K562 (cell line): ENCODE measurements at regions not wholly inside any gene's neighbourhood (a gene's known extent, or its start where the extent isn't known, plus 50 kb on each side); places are given as distances from the start of the nearest gene placed in this dataset.
A peak's percentile ranks its signal among the peaks of the same experiment; 100 is the strongest.

Source experiments
- ATAC-seq: fragments of 200-7000 bp; cut with Tn5 transposase; 3 replicates; pipeline ENCODE4 v1.9.1; 2020; ENCODE audit warnings: moderate library complexity
- BruUV-seq: library from RNA; stranded (reverse); fragments of 400-500 nt; replicated peaks from 2 replicates; lab custom pipeline; 2021; lab: Mats Ljungman, UMichigan
- CTCF ChIA-PET: fragments of 300-600 bp; formaldehyde crosslinking; extraction: SDS; loops from one replicate; lab custom pipeline; 2021; ENCODE audit warnings: low intra/inter-chr PET ratio; lab: Yijun Ruan, JAX
- POLR2A ChIA-PET: fragments of 300-600, 350-650 bp; sonication (Branson Sonifier 250); formaldehyde crosslinking; extraction: SDS; loops from one replicate; lab custom pipeline; 2021; ENCODE audit warnings: antibody characterized with exemption, inconsistent platforms; lab: Yijun Ruan, JAX
- DNase-seq, 4 experiments: peaks; one replicate each; pipeline versions ENCODE4 v3.0.0 to v3.0.0-alpha.2; 2011 to 2018; ENCODE audit warnings: low spot score in 3 of 4, mixed read lengths in 3 of 4; ENCODE audit errors: extremely low read depth in 1 of 4
- FAIRE-seq: peaks from 2 replicates; lab custom pipeline; 2011; peaks lifted over from hg19 to GRCh38; lab: Jason Lieb, UNC
- H2AFZ ChIP-seq: 2 replicates; pipeline ENCODE4 v1.6.0; 2011; ENCODE audit warnings: low read depth, low read length, control low read depth, inconsistent platforms
- H3K27ac ChIP-seq: fragments of 200-600 bp; 3 replicates; pipeline ENCODE4 v1.8.0; 2011; ENCODE audit warnings: low read depth, mild to moderate bottlenecking, control low read depth, inconsistent platforms, low read length, moderate library complexity, mixed read lengths; ENCODE audit errors: extremely low read depth
- H3K27me3 ChIP-seq, 2 experiments: fragments of 300-600 bp in 1 of 2; 2 replicates in 1 of 2; 3 replicates in 1 of 2; pipeline versions ENCODE4 v1.6.0 to v1.8.0; 2011; ENCODE audit warnings: inconsistent platforms in 2 of 2, low read length in 2 of 2, mild to moderate bottlenecking in 1 of 2, mixed read lengths in 1 of 2, moderate library complexity in 1 of 2; ENCODE audit not compliant: control insufficient read depth in 2 of 2, insufficient read depth in 2 of 2
- H3K36me3 ChIP-seq: fragments of 300-600 bp; 3 replicates; pipeline ENCODE4 v1.8.0; 2011; ENCODE audit warnings: mild to moderate bottlenecking, low read length, inconsistent platforms; ENCODE audit not compliant: control insufficient read depth, insufficient read depth
- H3K4me1 ChIP-seq, 2 experiments: fragments of 200-600 bp in 1 of 2; replicated peaks in 1 of 2; 2 replicates in 1 of 2; 3 replicates in 1 of 2; pipeline versions ENCODE4 v1.5.1 to v1.8.0; 2011; ENCODE audit warnings: inconsistent platforms in 2 of 2, low read length in 2 of 2, mild to moderate bottlenecking in 1 of 2, mixed read lengths in 1 of 2, moderate library complexity in 1 of 2; ENCODE audit not compliant: control insufficient read depth in 2 of 2, insufficient read depth in 2 of 2
- H3K4me2 ChIP-seq: 2 replicates; pipeline ENCODE4 v1.6.1; 2011; ENCODE audit warnings: low read length, control low read depth, inconsistent platforms, mixed read lengths; ENCODE audit not compliant: insufficient read depth
- H3K4me3 ChIP-seq: fragments of 200-600 bp; sonication (generic), shearing (Covaris generic); 2 replicates; pipeline ENCODE4 v1.5.1; 2016; ENCODE audit warnings: control low read depth, inconsistent platforms
- H3K79me2 ChIP-seq: fragments of 200-600 bp; 3 replicates; pipeline ENCODE4 v1.8.0; 2011; ENCODE audit warnings: low read length, inconsistent platforms; ENCODE audit not compliant: control insufficient read depth, insufficient read depth
- H3K9ac ChIP-seq, 2 experiments: 2 replicates each; pipeline versions ENCODE4 v1.6.0 to v1.6.1; 2011; ENCODE audit warnings: low read depth in 2 of 2, low read length in 2 of 2, control low read depth in 1 of 2, inconsistent platforms in 1 of 2, mild to moderate bottlenecking in 1 of 2, mixed read lengths in 1 of 2; ENCODE audit not compliant: insufficient read depth in 1 of 2
- H3K9me1 ChIP-seq: one replicate; pipeline ENCODE4 v1.6.0; 2011; ENCODE audit warnings: inconsistent platforms, mild to moderate bottlenecking, low read length, moderate library complexity; ENCODE audit not compliant: control insufficient read depth, insufficient read depth
- H3K9me3 ChIP-seq: replicated peaks from 2 replicates; pipeline ENCODE4 v1.5.1; 2011; ENCODE audit warnings: low read depth, low read length, inconsistent platforms; ENCODE audit not compliant: control insufficient read depth, insufficient read depth
- H4K20me1 ChIP-seq: replicated peaks from 2 replicates; pipeline ENCODE4 v1.6.1; 2011; ENCODE audit warnings: low read length, inconsistent platforms, mixed read lengths; ENCODE audit not compliant: control insufficient read depth, insufficient read depth
- BRD4 ChIP-seq: fragments of 200-600 bp; sonication (generic); IDR thresholded peaks from 2 replicates; pipeline ENCODE4 v1.6.1; 2017; ENCODE audit warnings: inconsistent platforms
- CBFB ChIP-seq: sonication (generic); formaldehyde crosslinking; IDR thresholded peaks from 2 replicates; pipeline ENCODE4 v1.4.0; 2020; ENCODE audit warnings: mild to moderate bottlenecking, missing genetic modification reagents
- CHD1 ChIP-seq: fragments of 200-600 bp; sonication (generic); IDR thresholded peaks from one replicate; pipeline ENCODE4 v1.6.1; 2012; ENCODE audit warnings: mild to moderate bottlenecking, moderate library complexity, low read length, inconsistent platforms
- ELF1 ChIP-seq: fragments of 200-800 bp; sonication (Bioruptor generic); IDR thresholded peaks from 2 replicates; pipeline ENCODE4 v1.6.1; 2016; ENCODE audit warnings: missing genetic modification characterization, missing compliant biosample characterization
- FOXA3 ChIP-seq, 2 experiments: fragments of 450-650 bp in 1 of 2; sonication (generic) in 1 of 2; formaldehyde crosslinking; IDR thresholded peaks in 1 of 2; conservative IDR thresholded peaks in 1 of 2; 2 replicates each; pipeline versions ENCODE4 v1.4.0 to v1.8.0; 2020 to 2022; ENCODE audit warnings: mild to moderate bottlenecking in 2 of 2, missing genetic modification reagents in 1 of 2
- KDM1A ChIP-seq, 2 experiments: fragments of 450-650 bp; IDR thresholded peaks; 2 replicates each; pipeline ENCODE4 v1.6.1; 2016; ENCODE audit warnings: mild to moderate bottlenecking in 2 of 2
- KLF1 ChIP-seq: fragments of 450-650 bp; IDR thresholded peaks from 2 replicates; pipeline ENCODE4 v1.6.1; 2016; ENCODE audit warnings: missing genetic modification characterization, missing compliant biosample characterization
- MAFK ChIP-seq: IDR thresholded peaks from 2 replicates; pipeline ENCODE4 v1.6.1; 2011; ENCODE audit warnings: low read length, improper control_type of control experiment
- NCOR1 ChIP-seq: fragments of 450-650 bp; IDR thresholded peaks from 2 replicates; pipeline ENCODE4 v1.6.1; 2016; ENCODE audit warnings: mild to moderate bottlenecking, moderate library complexity
- NR2C1 ChIP-seq, 2 experiments: fragments of 450-650 bp; IDR thresholded peaks; 2 replicates each; pipeline ENCODE4 v1.6.1; 2017; ENCODE audit warnings: mild to moderate bottlenecking in 2 of 2, antibody characterized with exemption in 1 of 2, inconsistent platforms in 1 of 2, missing compliant biosample characterization in 1 of 2, missing genetic modification characterization in 1 of 2
- PCBP2 ChIP-seq: fragments of 200-400 bp; formaldehyde crosslinking; IDR thresholded peaks from 2 replicates; pipeline ENCODE4 v1.6.1; 2018; ENCODE audit warnings: low read length, low read depth, mild to moderate bottlenecking, moderate library complexity; ENCODE audit not compliant: poor library complexity, severe bottlenecking
- POLR2B ChIP-seq: fragments of 450-650 bp; IDR thresholded peaks from 2 replicates; pipeline ENCODE4 v1.6.1; 2018; ENCODE audit warnings: low read depth; ENCODE audit not compliant: partially characterized antibody
- TBP ChIP-seq: optimal IDR thresholded peaks from 2 replicates; pipeline ENCODE3; 2011; ENCODE audit warnings: low read depth, low read length, improper control_type of control experiment
- XRCC4 ChIP-seq: IDR thresholded peaks from one replicate; pipeline ENCODE4 v1.6.1; 2011; ENCODE audit not compliant: insufficient read depth, insufficient read length; ENCODE audit errors: extremely low read depth
- ZBTB9 ChIP-seq: fragments of 450-650 bp; formaldehyde crosslinking; IDR thresholded peaks from 2 replicates; pipeline ENCODE4 v1.4.0; 2020; ENCODE audit warnings: mild to moderate bottlenecking, moderate library complexity
- ZKSCAN8 ChIP-seq: fragments of 200-800 bp; sonication (Bioruptor generic); IDR thresholded peaks from 2 replicates; pipeline ENCODE4 v1.6.1; 2016; ENCODE audit warnings: missing genetic modification characterization, missing compliant biosample characterization
- ZNF197 ChIP-seq: fragments of 200-800 bp; sonication (Bioruptor generic); IDR thresholded peaks from 2 replicates; pipeline ENCODE4 v1.6.1; 2016; ENCODE audit warnings: low read depth, missing genetic modification characterization, missing compliant biosample characterization
- WGBS: fragments of 100-300 bp; shearing (Covaris generic); methylation state at CpG from one replicate; pipeline ENCODE4 v1.1.6; 2016; ENCODE audit warnings: low coverage, mixed read lengths; ENCODE audit not compliant: insufficient coverage; ENCODE audit errors: missing lambda C conversion rate; 5-methylcytosine and 5-hydroxymethylcytosine counted together
- in situ Hi-C: fragments of 300-500 bp; cut with MboI; formaldehyde crosslinking; loops from 4 replicates; pipeline ENCODE4 v1.15.0; 2018; ENCODE audit warnings: inconsistent platforms, mixed read lengths
- intact Hi-C: fragments of 100-400 bp; cut with micrococcal nuclease; formaldehyde crosslinking; loops from 2 replicates; pipeline ENCODE4 v1.14.2; 2022

DNA sequence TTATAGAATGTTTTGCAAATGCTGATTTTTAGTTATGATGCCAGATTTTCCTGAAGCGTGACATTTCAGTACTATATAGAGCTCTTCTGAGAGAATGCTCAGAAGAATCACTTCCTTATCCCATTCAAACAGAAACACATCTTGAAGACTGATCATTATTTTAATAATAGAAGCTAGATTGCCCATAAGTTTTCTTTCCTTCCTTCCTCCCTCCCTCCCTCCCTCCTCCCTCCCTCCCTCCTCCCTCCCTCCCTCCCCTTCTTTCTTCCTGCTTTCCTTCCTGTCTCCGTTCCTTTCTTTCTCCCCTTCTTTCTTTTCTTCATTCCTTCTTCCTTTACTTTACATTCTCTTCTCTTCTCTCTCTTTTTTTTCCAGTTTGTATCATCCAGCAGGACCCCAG lies 767.4 kb downstream of the IRX1 start:
- no peak overlapping the region for H3K4me2 ChIP-seq
- peak; percentile 51 for TF ChIP-seq PCBP2
- no peak for TF ChIP-seq ZBTB9
- TF ChIP-seq KLF1 = no peak
- no peak for TF ChIP-seq TBP
- TF ChIP-seq NR2C1 (IDR thresholded peaks at IDR 0.05) = no peak
- TF ChIP-seq NR2C1 (tag; IDR thresholded peaks at IDR 0.05) = no peak
- TF ChIP-seq, all 486 proteins: peak for 1
- Histone ChIP-seq H3K9ac (no peak overlapping the region), H3K9me1 (no peaks in the 10 kb centered on the region), H3K9me3 (no peaks in the 10 kb centered on the region; the same call in 1 of the 2 replicates), H3K4me1 (no peaks in the 10 kb centered on the region), H4K20me1 (no peaks in the 10 kb centered on the region), H2AFZ (no peak overlapping the region), H3K27me3 (no peaks in the 10 kb centered on the region), H3K79me2 (no peaks in the 10 kb centered on the region), H3K27ac (no peak overlapping the region), H3K36me3 (no peaks in the 10 kb centered on the region), H3K4me3 (no peak overlapping the region)
- no peak for ATAC-seq
- ChIA-PET POLR2A (no interaction called here), CTCF (no interaction called here)
- FAIRE-seq = no peak
- DNase-seq = no peak
- no TSS peak for BruUV-seq
- intact Hi-C loops (no loop called here), in situ Hi-C loops (no loop called here)
- WGBS = 0% methylated on average over 1 of the region's 2 CpGs

DNA sequence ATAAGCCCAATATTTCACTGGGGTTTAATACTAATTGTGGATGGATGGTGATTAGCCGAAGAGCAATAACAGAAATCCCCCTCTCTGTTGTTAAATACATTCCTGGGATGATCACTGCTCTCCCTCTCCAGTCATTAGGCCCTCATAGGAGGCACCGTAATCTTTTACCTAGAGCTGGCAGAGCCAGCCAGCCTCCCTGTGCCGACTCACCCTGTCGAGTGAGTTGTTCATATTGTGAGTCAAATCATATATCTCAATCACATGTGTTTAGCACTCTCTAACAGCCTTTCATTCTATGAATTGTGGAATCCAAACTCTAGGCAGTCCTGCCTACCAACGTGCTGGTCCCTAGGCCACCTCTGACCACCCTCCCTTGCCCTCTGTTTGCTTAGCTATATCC lies 771.0 kb downstream of the IRX1 start:
- in situ Hi-C loops = no loop called here
- TF ChIP-seq NCOR1 = no peak
- TF ChIP-seq ZNF197 (CRISPR knock-in tag) = no peak
- no peak for TF ChIP-seq ZKSCAN8
- TF ChIP-seq KDM1A (IDR thresholded peaks at IDR 0.05) = no peak
- TF ChIP-seq BRD4 = no peak
- TF ChIP-seq ELF1 (tag) = no peak
- TF ChIP-seq POLR2B = no peak
- no peak for TF ChIP-seq CBFB (CRISPR knock-in tag)
- TF ChIP-seq XRCC4 = no peak
- TF ChIP-seq MAFK = no peak
- no peak for TF ChIP-seq CHD1
- TF ChIP-seq FOXA3 (CRISPR knock-in tag; conservative IDR thresholded peaks at IDR 0.05 in 1 of 2, IDR thresholded peaks at IDR 0.05 in 1 of 2) = no peak
- TF ChIP-seq, all 486 proteins: peak for 0
- POLR2A ChIA-PET = no interaction called here
- Histone ChIP-seq H3K4me3 (no peak overlapping the region), H2AFZ (no peak overlapping the region), H3K4me2 (no peak overlapping the region), H3K9me1 (no peaks in the 10 kb centered on the region), H4K20me1 (no peaks in the 10 kb centered on the region), H3K9me3 (no peaks in the 10 kb centered on the region; the same call in 1 of the 2 replicates), H3K36me3 (no peaks in the 10 kb centered on the region), H3K27me3 (no peaks in the 10 kb centered on the region), H3K27ac (no peak overlapping the region), H3K79me2 (no peaks in the 10 kb centered on the region), H3K9ac (no peak overlapping the region), H3K4me1 (no peaks in the 10 kb centered on the region)
- ATAC-seq (no peak), FAIRE-seq (no peak), DNase-seq (no peak)
- CTCF ChIA-PET = no interaction called here
- no TSS peak for BruUV-seq
- WGBS = 1% methylated on average over 5 of the region's 5 CpGs
- intact Hi-C loops = no loop called here
